Suprapubic skin (tissue), 3 donors: ENCODE measurements at regions not wholly inside any gene's neighbourhood (a gene's known extent, or its start where the extent isn't known, plus 50 kb on each side); places are given as distances from the start of the nearest gene placed in this dataset.

ENCODE experiments used
- POLR2A ChIP-seq, 2 donors: fragments of 450-650 bp; IDR thresholded peaks; one replicate each; pipeline ENCODE4 v1.6.1; 2017; ENCODE audit warnings: antibody characterized with exemption in 2 of 2, mild to moderate bottlenecking in 2 of 2, moderate library complexity in 2 of 2
- TF ChIP-seq, protein P1 (sequence below), 2 donors: fragments of 200-600 bp in 1 of 2; fragments of 450-650 bp in 1 of 2; sonication (generic) in 1 of 2; IDR thresholded peaks; one replicate each; pipeline ENCODE4 v1.5.1; 2016 to 2019; ENCODE audit warnings: antibody characterized with exemption in 2 of 2, mild to moderate bottlenecking in 1 of 2, moderate library complexity in 1 of 2

GRCh38 chr1:89457046-89457445 is 67.6 kb upstream of the LRRC8B start:
- TF ChIP-seq POLR2A (IDR thresholded peaks at IDR 0.05): no peak
- TF ChIP-seq, protein P1, sequence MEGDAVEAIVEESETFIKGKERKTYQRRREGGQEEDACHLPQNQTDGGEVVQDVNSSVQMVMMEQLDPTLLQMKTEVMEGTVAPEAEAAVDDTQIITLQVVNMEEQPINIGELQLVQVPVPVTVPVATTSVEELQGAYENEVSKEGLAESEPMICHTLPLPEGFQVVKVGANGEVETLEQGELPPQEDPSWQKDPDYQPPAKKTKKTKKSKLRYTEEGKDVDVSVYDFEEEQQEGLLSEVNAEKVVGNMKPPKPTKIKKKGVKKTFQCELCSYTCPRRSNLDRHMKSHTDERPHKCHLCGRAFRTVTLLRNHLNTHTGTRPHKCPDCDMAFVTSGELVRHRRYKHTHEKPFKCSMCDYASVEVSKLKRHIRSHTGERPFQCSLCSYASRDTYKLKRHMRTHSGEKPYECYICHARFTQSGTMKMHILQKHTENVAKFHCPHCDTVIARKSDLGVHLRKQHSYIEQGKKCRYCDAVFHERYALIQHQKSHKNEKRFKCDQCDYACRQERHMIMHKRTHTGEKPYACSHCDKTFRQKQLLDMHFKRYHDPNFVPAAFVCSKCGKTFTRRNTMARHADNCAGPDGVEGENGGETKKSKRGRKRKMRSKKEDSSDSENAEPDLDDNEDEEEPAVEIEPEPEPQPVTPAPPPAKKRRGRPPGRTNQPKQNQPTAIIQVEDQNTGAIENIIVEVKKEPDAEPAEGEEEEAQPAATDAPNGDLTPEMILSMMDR (IDR thresholded peaks at IDR 0.05): no peak
